HG02759 (cell line): ENCODE measurements at regions not wholly inside any gene's neighbourhood (a gene's known extent, or its start where the extent isn't known, plus 50 kb on each side); places are given as distances from the start of the nearest gene placed in this dataset.
"Not testable (repeated sequence)": the region's sequence is repeated elsewhere in the genome, so short reads cannot be mapped to it uniquely, and the experiment has no call there.

ENCODE experiments used
- ATAC-seq: cut with Tn5 transposase; IDR thresholded peaks from one replicate; pipeline ENCODE4 v1.9.1; 2021; ENCODE audit warnings: mild to moderate bottlenecking, moderate library complexity; ENCODE audit not compliant: unreplicated experiment

GRCh38 chr6:8181160-8181881, 79.0 kb upstream of the EEF1E1 start:
- no peak for ATAC-seq

GRCh38 chr6:8180327-8181159, 78.2 kb upstream of the EEF1E1 start:
- no peak for ATAC-seq

- ATAC-seq: no peak
Measured at GRCh38 chr6:8177721-8178120, 75.4 kb upstream of the EEF1E1 start.

- ATAC-seq: no peak
Measured at GRCh38 chr6:8175046-8175777, 72.9 kb upstream of the EEF1E1 start.

GRCh38 chr6:8174571-8174970, 72.2 kb upstream of the EEF1E1 start:
- ATAC-seq: no peak

- ATAC-seq: no peak
Measured at GRCh38 chr6:8172530-8172929, 70.2 kb upstream of the EEF1E1 start.

- ATAC-seq: no peak
Measured at GRCh38 chr6:8170754-8171153, 68.4 kb upstream of the EEF1E1 start.

GRCh38 chr6:8170245-8170644, 67.9 kb upstream of the EEF1E1 start:
- ATAC-seq: no peak

- no peak for ATAC-seq
Measured at GRCh38 chr6:8166156-8166555, 63.8 kb upstream of the EEF1E1 start.

GRCh38 chr6:8165008-8165407, 62.7 kb upstream of the EEF1E1 start:
- ATAC-seq: not testable (repeated sequence)

GRCh38 chr6:8164281-8164680, 61.9 kb upstream of the EEF1E1 start:
- not testable (repeated sequence) for ATAC-seq

GRCh38 chr6:8159966-8160365, 57.6 kb upstream of the EEF1E1 start:
- no peak for ATAC-seq

GRCh38 chr6:8157839-8158238, 55.5 kb upstream of the EEF1E1 start:
- ATAC-seq: no peak

- no peak for ATAC-seq
Measured at GRCh38 chr6:8155259-8156012, 53.1 kb upstream of the EEF1E1 start.
